Panc1 (cell line): ENCODE measurements at regions not wholly inside any gene's neighbourhood (a gene's known extent, or its start where the extent isn't known, plus 50 kb on each side); places are given as distances from the start of the nearest gene placed in this dataset.

ENCODE experiments used
- ATAC-seq: fragments of 200-7000 bp; cut with Tn5 transposase; 2 replicates; pipeline ENCODE4 v1.9.1; 2020; ENCODE audit warnings: mild to moderate bottlenecking, moderate library complexity
- BruUV-seq: library from RNA; stranded (reverse); fragments of 400-500 nt; replicated peaks from 2 replicates; lab custom pipeline; 2021; lab: Mats Ljungman, UMichigan
- CTCF ChIA-PET: fragments of 300-600 bp; sonication (Branson Sonifier 250); formaldehyde crosslinking; loops from one replicate; lab custom pipeline; 2022; ENCODE audit warnings: antibody characterized with exemption; lab: Charles Lee
- POLR2A ChIA-PET: fragments of 300-600 bp; sonication (Branson Sonifier 250); formaldehyde crosslinking; loops from one replicate; lab custom pipeline; 2022; ENCODE audit warnings: antibody characterized with exemption; lab: Charles Lee
- DNase-seq: peaks from one replicate; pipeline ENCODE4 v3.0.0-alpha.2; 2010; ENCODE audit warnings: low read depth, low spot score
- H3K27ac ChIP-seq: 2 replicates; pipeline ENCODE4 v1.5.1; 2011; ENCODE audit warnings: mild to moderate bottlenecking, low read length, inconsistent platforms
- H3K27me3 ChIP-seq: fragments of 200-500 bp; sonication (Bioruptor generic); 2 replicates; pipeline ENCODE4 v1.6.0; 2014; ENCODE audit warnings: low read length, inconsistent platforms; ENCODE audit not compliant: control insufficient read depth, insufficient read depth
- H3K36me3 ChIP-seq: fragments of 200-500 bp; sonication (Bioruptor generic); 2 replicates; pipeline ENCODE4 v1.5.1; 2014; ENCODE audit warnings: inconsistent platforms, mild to moderate bottlenecking, low read length, moderate library complexity; ENCODE audit not compliant: control insufficient read depth, insufficient read depth
- H3K4me1 ChIP-seq: 2 replicates; pipeline ENCODE4 v1.5.1; 2011; ENCODE audit warnings: inconsistent platforms, mild to moderate bottlenecking, low read length, moderate library complexity; ENCODE audit not compliant: control insufficient read depth, insufficient read depth
- H3K4me3 ChIP-seq, 2 experiments: 2 replicates each; pipeline ENCODE4 v1.5.1; 2011 to 2012; ENCODE audit warnings: low read depth in 2 of 2, low read length in 2 of 2, mild to moderate bottlenecking in 2 of 2, inconsistent platforms in 1 of 2, moderate library complexity in 1 of 2
- H3K9me3 ChIP-seq: fragments of 200-500 bp; sonication (Bioruptor generic); 2 replicates; pipeline ENCODE4 v1.5.1; 2014; ENCODE audit warnings: low read depth, mild to moderate bottlenecking, inconsistent platforms, low read length, moderate library complexity; ENCODE audit not compliant: control insufficient read depth, insufficient read depth
- POLR2AphosphoS5 ChIP-seq: IDR thresholded peaks from 2 replicates; pipeline ENCODE4 v1.6.1; 2012; ENCODE audit warnings: mild to moderate bottlenecking, low read depth, low read length, moderate library complexity
- SIN3A ChIP-seq: IDR thresholded peaks from 2 replicates; pipeline ENCODE4 v1.6.1; 2012; ENCODE audit warnings: low read depth, mild to moderate bottlenecking, low read length, moderate library complexity, borderline replicate concordance; ENCODE audit not compliant: insufficient read depth
- TCF7L2 ChIP-seq: IDR thresholded peaks from 2 replicates; pipeline ENCODE4 v1.6.1; 2011; ENCODE audit warnings: mild to moderate bottlenecking, low read depth, low read length, inconsistent platforms
- in situ Hi-C: cut with HindIII; loops from 2 replicates; pipeline ENCODE4 v1.10.0; 2016; ENCODE audit warnings: low sequenced_read_pairs, low pct_unique_long_range_greater_than_20kb
- intact Hi-C: fragments of 100-400 bp; cut with micrococcal nuclease; formaldehyde crosslinking; loops from one replicate; pipeline ENCODE4 v1.10.0; 2022; ENCODE audit not compliant: unreplicated experiment
- TF ChIP-seq, protein P1 (sequence below): fragments of 450-650 bp; IDR thresholded peaks from 2 replicates; pipeline ENCODE4 v1.5.1; 2017; ENCODE audit warnings: mild to moderate bottlenecking
- TF ChIP-seq, protein P2 (sequence below), 2 experiments: IDR thresholded peaks; 2 replicates each; pipeline ENCODE4 v1.6.1; 2011 to 2012; ENCODE audit warnings: low read depth in 2 of 2, control low read depth in 1 of 2, low read length in 1 of 2, mild to moderate bottlenecking in 1 of 2, moderate library complexity in 1 of 2; ENCODE audit not compliant: insufficient read depth in 1 of 2

DNA sequence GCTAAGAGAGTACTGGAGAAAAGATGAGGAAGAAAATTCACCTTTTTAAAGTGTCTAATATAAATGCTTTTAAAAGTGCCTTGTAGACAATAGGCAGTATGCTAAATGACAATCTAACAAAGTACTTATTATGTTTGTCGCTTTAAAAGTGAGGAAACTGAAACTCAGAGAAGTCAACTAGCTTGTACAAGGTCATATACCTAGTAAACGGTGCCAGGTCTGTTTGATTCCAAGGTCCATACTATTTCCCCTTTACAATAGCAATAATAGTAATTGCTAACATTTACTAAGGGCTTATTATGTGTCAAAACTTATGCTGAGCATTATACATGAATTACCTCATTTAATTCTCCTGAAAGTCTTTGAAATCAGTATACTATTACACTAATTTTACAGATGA is 328.6 kb upstream of the SLC24A2 start:
- Histone ChIP-seq H3K9me3 (no peaks in the 10 kb centered on the region), H3K36me3 (no peaks in the 10 kb centered on the region), H3K4me1 (no peaks in the 10 kb centered on the region), H3K4me3 (no peak overlapping the region), H3K27me3 (no peaks in the 10 kb centered on the region), H3K27ac (no peak overlapping the region)
- no peak for ATAC-seq
- ChIA-PET CTCF (no interaction called here), POLR2A (no interaction called here)
- intact Hi-C loops (no loop called here), in situ Hi-C loops (no loop called here)
- no TSS peak for BruUV-seq
- DNase-seq = no peak
- TF ChIP-seq TCF7L2 (no peak), SIN3A (no peak), POLR2AphosphoS5 (no peak)
- TF ChIP-seq, protein P1, sequence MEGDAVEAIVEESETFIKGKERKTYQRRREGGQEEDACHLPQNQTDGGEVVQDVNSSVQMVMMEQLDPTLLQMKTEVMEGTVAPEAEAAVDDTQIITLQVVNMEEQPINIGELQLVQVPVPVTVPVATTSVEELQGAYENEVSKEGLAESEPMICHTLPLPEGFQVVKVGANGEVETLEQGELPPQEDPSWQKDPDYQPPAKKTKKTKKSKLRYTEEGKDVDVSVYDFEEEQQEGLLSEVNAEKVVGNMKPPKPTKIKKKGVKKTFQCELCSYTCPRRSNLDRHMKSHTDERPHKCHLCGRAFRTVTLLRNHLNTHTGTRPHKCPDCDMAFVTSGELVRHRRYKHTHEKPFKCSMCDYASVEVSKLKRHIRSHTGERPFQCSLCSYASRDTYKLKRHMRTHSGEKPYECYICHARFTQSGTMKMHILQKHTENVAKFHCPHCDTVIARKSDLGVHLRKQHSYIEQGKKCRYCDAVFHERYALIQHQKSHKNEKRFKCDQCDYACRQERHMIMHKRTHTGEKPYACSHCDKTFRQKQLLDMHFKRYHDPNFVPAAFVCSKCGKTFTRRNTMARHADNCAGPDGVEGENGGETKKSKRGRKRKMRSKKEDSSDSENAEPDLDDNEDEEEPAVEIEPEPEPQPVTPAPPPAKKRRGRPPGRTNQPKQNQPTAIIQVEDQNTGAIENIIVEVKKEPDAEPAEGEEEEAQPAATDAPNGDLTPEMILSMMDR = no peak
- TF ChIP-seq, protein P2, sequence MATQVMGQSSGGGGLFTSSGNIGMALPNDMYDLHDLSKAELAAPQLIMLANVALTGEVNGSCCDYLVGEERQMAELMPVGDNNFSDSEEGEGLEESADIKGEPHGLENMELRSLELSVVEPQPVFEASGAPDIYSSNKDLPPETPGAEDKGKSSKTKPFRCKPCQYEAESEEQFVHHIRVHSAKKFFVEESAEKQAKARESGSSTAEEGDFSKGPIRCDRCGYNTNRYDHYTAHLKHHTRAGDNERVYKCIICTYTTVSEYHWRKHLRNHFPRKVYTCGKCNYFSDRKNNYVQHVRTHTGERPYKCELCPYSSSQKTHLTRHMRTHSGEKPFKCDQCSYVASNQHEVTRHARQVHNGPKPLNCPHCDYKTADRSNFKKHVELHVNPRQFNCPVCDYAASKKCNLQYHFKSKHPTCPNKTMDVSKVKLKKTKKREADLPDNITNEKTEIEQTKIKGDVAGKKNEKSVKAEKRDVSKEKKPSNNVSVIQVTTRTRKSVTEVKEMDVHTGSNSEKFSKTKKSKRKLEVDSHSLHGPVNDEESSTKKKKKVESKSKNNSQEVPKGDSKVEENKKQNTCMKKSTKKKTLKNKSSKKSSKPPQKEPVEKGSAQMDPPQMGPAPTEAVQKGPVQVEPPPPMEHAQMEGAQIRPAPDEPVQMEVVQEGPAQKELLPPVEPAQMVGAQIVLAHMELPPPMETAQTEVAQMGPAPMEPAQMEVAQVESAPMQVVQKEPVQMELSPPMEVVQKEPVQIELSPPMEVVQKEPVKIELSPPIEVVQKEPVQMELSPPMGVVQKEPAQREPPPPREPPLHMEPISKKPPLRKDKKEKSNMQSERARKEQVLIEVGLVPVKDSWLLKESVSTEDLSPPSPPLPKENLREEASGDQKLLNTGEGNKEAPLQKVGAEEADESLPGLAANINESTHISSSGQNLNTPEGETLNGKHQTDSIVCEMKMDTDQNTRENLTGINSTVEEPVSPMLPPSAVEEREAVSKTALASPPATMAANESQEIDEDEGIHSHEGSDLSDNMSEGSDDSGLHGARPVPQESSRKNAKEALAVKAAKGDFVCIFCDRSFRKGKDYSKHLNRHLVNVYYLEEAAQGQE (IDR thresholded peaks at IDR 0.05; ENCODE audit: insufficient read depth in 1 of 2, low read depth in 2 of 2, low read length in 1 of 2) = no peak

DNA sequence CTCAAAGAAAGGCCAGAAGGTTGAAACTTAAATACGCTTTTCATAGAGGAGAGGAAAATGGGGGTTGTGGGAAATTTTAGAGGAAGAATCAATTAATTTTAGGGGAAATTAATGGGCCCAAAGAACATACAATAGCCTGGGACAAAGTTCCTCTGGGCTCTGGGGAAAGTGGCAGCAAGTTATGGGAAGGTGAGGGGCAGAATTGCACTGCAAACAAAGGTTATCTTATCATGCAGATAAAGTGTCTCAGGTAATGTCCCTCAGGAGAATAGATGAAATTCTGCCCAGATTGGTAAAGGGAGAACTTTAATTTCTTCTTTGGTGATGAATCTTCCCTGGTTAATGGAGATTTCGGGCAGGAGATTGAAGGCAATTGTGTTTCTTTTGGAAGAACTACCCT is 326.1 kb upstream of the SLC24A2 start:
- intact Hi-C loops = no loop called here

More for the DNA sequence above, 326.1 kb upstream of the SLC24A2 start:
- no peak overlapping the region for H3K27ac ChIP-seq
- no peak overlapping the region for H3K4me3 ChIP-seq
- DNase-seq (no peak), ATAC-seq (no peak)
- BruUV-seq = no TSS peak
- POLR2A ChIA-PET = no interaction called here
- in situ Hi-C loops = no loop called here
- CTCF ChIA-PET = no interaction called here
- no peaks in the 10 kb centered on the region for H3K4me1 ChIP-seq
- H3K36me3 ChIP-seq = no peaks in the 10 kb centered on the region
- TF ChIP-seq TCF7L2 = no peak
- no peak for TF ChIP-seq POLR2AphosphoS5
- TF ChIP-seq SIN3A = no peak
- TF ChIP-seq, protein P2 (IDR thresholded peaks at IDR 0.05; ENCODE audit: insufficient read depth in 1 of 2, low read depth in 2 of 2, low read length in 1 of 2) = no peak
- TF ChIP-seq, protein P1 = no peak
- H3K27me3 ChIP-seq = no peaks in the 10 kb centered on the region
- no peaks in the 10 kb centered on the region for H3K9me3 ChIP-seq
